Neural progenitor cell (in vitro differentiated cells): ENCODE measurements at regions not wholly inside any gene's neighbourhood (a gene's known extent, or its start where the extent isn't known, plus 50 kb on each side); places are given as distances from the start of the nearest gene placed in this dataset.

Experiments
- CTCF ChIP-seq: fragments of 200-600 bp; sonication (generic); IDR thresholded peaks from 2 replicates; pipeline ENCODE4 v1.5.1; 2017; ENCODE audit warnings: antibody characterized with exemption, mild to moderate bottlenecking
- EZH2phosphoT487 ChIP-seq: fragments of 200-600 bp; sonication (generic); IDR thresholded peaks from 2 replicates; pipeline ENCODE4 v1.6.1; 2017; ENCODE audit warnings: antibody characterized with exemption

GRCh38 chr3:193940526-193940925 is 195.4 kb upstream of the HES1 start:
- TF ChIP-seq CTCF (no peak), EZH2phosphoT487 (no peak)
